ENCODE measurements at regions not wholly inside any gene's neighbourhood (a gene's known extent, or its start where the extent isn't known, plus 50 kb on each side); places are given as distances from the start of the nearest gene placed in this dataset.

- H3K4me3 ChIP-seq (ENCODE audit: extremely low read depth in 1 of 4, insufficient read depth in 2 of 4, low read depth in 3 of 4, low read length in 4 of 4) = peak overlapping the region in 1 of 4 experiments; percentile 27; a peak in 1 of 8 replicates
- H2BK15ac ChIP-seq (ENCODE audit: low read length) = no peak overlapping the region
- no peak overlapping the region for H3K27ac ChIP-seq (ENCODE audit: low read depth, low read length)
- DNase-seq (ENCODE audit: low read depth in 1 of 2, low spot score in 2 of 2) = no peak
- peaks cover 10 to 14% of the 10 kb centered on the region in 2 experiments for H4K20me1 ChIP-seq (replicated peaks in 1 of 2; ENCODE audit: control insufficient read depth in 1 of 2, insufficient read depth in 2 of 2, low read length in 2 of 2)
- H2BK120ac ChIP-seq (replicated peaks; ENCODE audit: low read depth, low read length) = no peak overlapping the region
- H4K91ac ChIP-seq (replicated peaks; ENCODE audit: insufficient read length, low read length) = no peak overlapping the region
- peaks cover 2 to 32% (median 23%) of the 10 kb centered on the region in 4 experiments for H3K4me1 ChIP-seq (replicated peaks in 1 of 4; ENCODE audit: control insufficient read depth in 3 of 4, insufficient read depth in 4 of 4, low read length in 3 of 4)
- H2BK20ac ChIP-seq (ENCODE audit: low read length) = no peak overlapping the region
- peak overlapping the region; percentile 5 to 36 for H3K4me2 ChIP-seq (ENCODE audit: insufficient read depth in 1 of 2, low read depth in 2 of 2, low read length in 2 of 2)
- ChIA-PET CTCF (ENCODE audit: partially characterized antibody) (interaction anchor here (0.6 to 1.1 kb wide), 3 partner anchors 12 to 547 kb away, joined by 3 to 4 read pairs (median 3); no protein-coding TSS in a partner anchor), POLR2A (ENCODE audit: partially characterized antibody) (interaction anchor here (0.7 to 1.2 kb wide), 4 partner anchors 11 to 29 kb away, joined by 3 to 4 read pairs (median 3); no protein-coding TSS in a partner anchor)
- no peak overlapping the region for H4K8ac ChIP-seq (ENCODE audit: extremely low read depth, insufficient read depth, low read length)
- 44% methylated on average over 9 of the region's 9 CpGs; no CpG with 5 or more reads in 1 of the 2 experiments for WGBS, 2 experiments (ENCODE audit: extremely low coverage in 1 of 2, insufficient coverage in 1 of 2, insufficient read length in 1 of 2, insufficient replicate concordance in 2 of 2, low coverage in 1 of 2, low lambda C conversion rate in 2 of 2, missing lambda C conversion rate in 1 of 2)
- FAIRE-seq = no peak
- H4K5ac ChIP-seq (ENCODE audit: insufficient read length, low read depth, low read length) = peak overlapping the region; percentile 13
- no peaks in the 10 kb centered on the region for H3K27me3 ChIP-seq (replicated peaks in 1 of 4; ENCODE audit: control insufficient read depth in 3 of 4, extremely low read depth in 1 of 4, insufficient read depth in 3 of 4, low read length in 3 of 4)
- H3K23me2 ChIP-seq (ENCODE audit: low read depth, low read length) = no peaks in the 10 kb centered on the region
- H2AFZ ChIP-seq (ENCODE audit: low read length) = no peak overlapping the region
- no peaks in the 10 kb centered on the region for H3K9me3 ChIP-seq (ENCODE audit: insufficient read depth in 2 of 2, low read depth in 1 of 2, low read length in 1 of 2)
- TF ChIP-seq RXRA (IDR thresholded peaks at IDR 0.05; ENCODE audit: insufficient read depth, low read depth, low read length) = no peak
- no peak overlapping the region for H2BK12ac ChIP-seq (ENCODE audit: low read depth, low read length)
- peaks cover 13 to 44% of the 10 kb centered on the region in 2 experiments for H3K79me2 ChIP-seq (ENCODE audit: control insufficient read depth in 1 of 2, insufficient read depth in 2 of 2, low read length in 2 of 2)
- no peak overlapping the region for H3K14ac ChIP-seq (ENCODE audit: insufficient read length)
- peaks cover 4% of the 10 kb centered on the region; the same call in 1 of the 2 replicates for H3K79me1 ChIP-seq (ENCODE audit: low read depth, low read length)
- H3K9ac ChIP-seq (replicated peaks in 1 of 4; ENCODE audit: extremely low read depth in 1 of 4, low read depth in 3 of 4, low read length in 3 of 4) = no peak overlapping the region
- H3K18ac ChIP-seq (ENCODE audit: extremely low read depth, low read length) = peak overlapping the region; percentile 13; the same call in 1 of the 2 replicates
- H3K4ac ChIP-seq (replicated peaks; ENCODE audit: insufficient read length, low read depth, low read length) = no peak overlapping the region
- no peak overlapping the region for H3K23ac ChIP-seq (ENCODE audit: insufficient read length)
- no peak overlapping the region for H3K56ac ChIP-seq (replicated peaks; ENCODE audit: insufficient read length, low read depth, low read length)
- H2BK5ac ChIP-seq (ENCODE audit: low read depth, low read length) = peak overlapping the region; percentile 8; the same call in 1 of the 2 replicates
- peaks cover 0 to 14% (median 4%) of the 10 kb centered on the region in 4 experiments; a peak in 3 of 8 replicates for H3K36me3 ChIP-seq (ENCODE audit: control insufficient read depth in 2 of 4, insufficient read depth in 4 of 4, low read length in 3 of 4)
- no peak overlapping the region for H2AK5ac ChIP-seq (ENCODE audit: low read depth, low read length)
Measured at GRCh38 chr3:72376956-72377710, 471.1 kb downstream of the SHQ1 start.

All from H1 (cell line).